GM10248 (cell line): ENCODE measurements at regions not wholly inside any gene's neighbourhood (a gene's known extent, or its start where the extent isn't known, plus 50 kb on each side); places are given as distances from the start of the nearest gene placed in this dataset.

Experiments
- CTCF ChIA-PET: fragments of 300-600 bp; sonication (Branson Sonifier 250); formaldehyde crosslinking; extraction: SDS; loops from one replicate; lab custom pipeline; 2021; ENCODE audit warnings: antibody characterized with exemption; lab: Yijun Ruan, JAX
- POLR2A ChIA-PET: fragments of 350-650 bp; sonication (Branson Sonifier 250); formaldehyde crosslinking; extraction: SDS; loops from one replicate; lab custom pipeline; 2020; ENCODE audit warnings: antibody characterized with exemption; lab: Yijun Ruan, JAX
- DNase-seq: peaks from one replicate; pipeline ENCODE4 v3.0.0; 2012; ENCODE audit errors: extremely low spot score
- TF ChIP-seq, protein P1 (sequence below): IDR thresholded peaks from 2 replicates; pipeline ENCODE4 v1.5.1; 2012; ENCODE audit warnings: mild to moderate bottlenecking, low read depth; ENCODE audit errors: extremely low read depth, missing control alignments, control extremely low read depth

- DNase-seq: no peak
- TF ChIP-seq, protein P1, sequence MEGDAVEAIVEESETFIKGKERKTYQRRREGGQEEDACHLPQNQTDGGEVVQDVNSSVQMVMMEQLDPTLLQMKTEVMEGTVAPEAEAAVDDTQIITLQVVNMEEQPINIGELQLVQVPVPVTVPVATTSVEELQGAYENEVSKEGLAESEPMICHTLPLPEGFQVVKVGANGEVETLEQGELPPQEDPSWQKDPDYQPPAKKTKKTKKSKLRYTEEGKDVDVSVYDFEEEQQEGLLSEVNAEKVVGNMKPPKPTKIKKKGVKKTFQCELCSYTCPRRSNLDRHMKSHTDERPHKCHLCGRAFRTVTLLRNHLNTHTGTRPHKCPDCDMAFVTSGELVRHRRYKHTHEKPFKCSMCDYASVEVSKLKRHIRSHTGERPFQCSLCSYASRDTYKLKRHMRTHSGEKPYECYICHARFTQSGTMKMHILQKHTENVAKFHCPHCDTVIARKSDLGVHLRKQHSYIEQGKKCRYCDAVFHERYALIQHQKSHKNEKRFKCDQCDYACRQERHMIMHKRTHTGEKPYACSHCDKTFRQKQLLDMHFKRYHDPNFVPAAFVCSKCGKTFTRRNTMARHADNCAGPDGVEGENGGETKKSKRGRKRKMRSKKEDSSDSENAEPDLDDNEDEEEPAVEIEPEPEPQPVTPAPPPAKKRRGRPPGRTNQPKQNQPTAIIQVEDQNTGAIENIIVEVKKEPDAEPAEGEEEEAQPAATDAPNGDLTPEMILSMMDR: no peak
- POLR2A ChIA-PET: no interaction called here
- CTCF ChIA-PET: no interaction called here
These were observed 208.6 kb downstream of the SLC38A4 start for GRCh38 chr12:46617167-46617566.

DNA sequence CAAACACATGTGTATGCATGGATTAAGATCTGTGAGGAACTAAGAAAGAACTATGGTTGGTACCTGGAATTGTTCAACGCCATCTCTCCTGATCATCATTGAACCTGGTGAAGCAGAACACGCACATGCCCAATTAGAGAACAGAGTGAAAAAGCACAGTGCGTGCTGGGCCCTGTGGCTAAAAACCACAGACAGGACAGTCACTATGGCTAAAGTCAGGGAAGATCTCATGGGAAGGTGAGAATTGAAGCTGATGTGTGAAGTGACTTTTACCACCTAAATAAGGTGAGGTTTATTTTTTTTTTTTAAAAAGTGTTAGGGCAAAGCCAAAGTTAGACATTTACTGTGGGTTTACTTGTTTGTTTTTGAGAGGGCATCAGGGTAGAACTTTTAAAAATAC lies 215.0 kb downstream of the SLC38A4 start:
- CTCF ChIA-PET: interaction anchor here (1.4 kb wide), 1 partner anchor 9 kb away, joined by 3 read pairs; no protein-coding TSS in a partner anchor
- POLR2A ChIA-PET: no interaction called here
- DNase-seq: no peak
- TF ChIP-seq, protein P1: no peak

DNA sequence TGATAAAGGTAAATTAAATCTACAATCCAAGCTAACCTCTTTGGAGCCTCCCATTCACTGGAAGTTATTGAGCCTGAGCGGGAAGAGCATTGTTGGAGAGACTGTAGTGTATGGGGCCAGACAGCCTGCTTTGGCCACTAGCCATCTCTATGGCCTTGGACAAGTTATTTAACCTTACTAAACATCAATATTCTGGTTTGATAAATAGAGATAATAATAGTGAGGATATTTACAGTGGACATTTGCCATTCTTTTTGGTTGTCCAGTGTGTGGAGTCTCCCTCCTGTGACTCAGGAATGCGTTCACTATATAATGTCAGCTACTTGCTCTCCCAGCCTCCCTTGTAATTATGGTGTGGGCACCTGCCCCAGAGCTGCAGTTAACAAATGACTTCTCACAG lies 216.1 kb downstream of the SLC38A4 start:
- TF ChIP-seq, protein P1: no peak
- POLR2A ChIA-PET: no interaction called here
- DNase-seq: no peak
- CTCF ChIA-PET: interaction anchor here (1.3 to 1.4 kb wide), 2 partner anchors 15 to 485 kb away, joined by 3 read pairs; no protein-coding TSS in a partner anchor

DNA sequence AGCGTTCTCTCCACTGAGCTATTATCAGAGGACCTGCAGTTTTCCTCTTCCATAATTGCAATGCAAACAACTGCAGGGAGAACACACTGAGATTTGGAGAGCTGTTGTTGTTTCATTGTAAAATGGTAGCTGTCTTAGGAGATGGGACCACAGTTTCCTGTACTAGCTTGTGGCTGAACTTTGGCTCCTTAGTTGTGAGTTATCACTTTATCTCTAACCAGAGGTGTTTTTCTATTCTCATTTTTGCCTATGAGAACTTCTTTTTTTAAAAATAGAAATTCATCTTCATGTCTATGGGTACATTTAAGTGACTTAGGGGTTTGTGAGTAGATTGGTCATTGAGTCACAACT lies 216.5 kb downstream of the SLC38A4 start:
- POLR2A ChIA-PET: no interaction called here
- DNase-seq: no peak
- CTCF ChIA-PET: interaction anchor here (1.1 to 1.4 kb wide), 3 partner anchors 16 to 484 kb away, joined by 3 read pairs; no protein-coding TSS in a partner anchor
- TF ChIP-seq, protein P1: no peak

- POLR2A ChIA-PET: no interaction called here
- TF ChIP-seq, protein P1: no peak
- CTCF ChIA-PET: interaction anchor here (1.1 to 1.4 kb wide), 3 partner anchors 16 to 484 kb away, joined by 3 read pairs; no protein-coding TSS in a partner anchor
- no peak for DNase-seq
These were observed 217.1 kb downstream of the SLC38A4 start for GRCh38 chr12:46608431-46609272.

GRCh38 chr12:46604684-46605083 lies 221.1 kb downstream of the SLC38A4 start:
- ChIA-PET CTCF (interaction anchor here (1.3 to 1.4 kb wide), 2 partner anchors 17 to 27 kb away, joined by 4 read pairs; no protein-coding TSS in a partner anchor), POLR2A (no interaction called here)
- TF ChIP-seq, protein P1: no peak
- DNase-seq: no peak
